ENCODE measurements at regions not wholly inside any gene's neighbourhood (a gene's known extent, or its start where the extent isn't known, plus 50 kb on each side); places are given as distances from the start of the nearest gene placed in this dataset.
"Not testable (repeated sequence)": the region's sequence is repeated elsewhere in the genome, so short reads cannot be mapped to it uniquely, and the experiment has no call there.

- H3K36me3 ChIP-seq (ENCODE audit: control insufficient read depth in 1 of 2, insufficient read depth in 2 of 2, low read length in 2 of 2); H3K27ac ChIP-seq (ENCODE audit: low read depth, low read length); H3K9me3 ChIP-seq (ENCODE audit: control insufficient read depth in 1 of 2, low read length in 2 of 2); H3K9ac ChIP-seq (ENCODE audit: low read depth in 1 of 2, low read length in 2 of 2); H3K27me3 ChIP-seq (ENCODE audit: control insufficient read depth in 1 of 2, insufficient read depth in 2 of 2, low read length in 2 of 2); H3K4me1 ChIP-seq (ENCODE audit: control insufficient read depth in 1 of 2, insufficient read depth in 2 of 2, low read length in 2 of 2); H3K4me3 ChIP-seq (ENCODE audit: low read depth in 1 of 2, low read length in 2 of 2): not testable (repeated sequence)
Measured at GRCh38 chr2:215889240-215889969, 123.9 kb downstream of the MREG start.

DNA sequence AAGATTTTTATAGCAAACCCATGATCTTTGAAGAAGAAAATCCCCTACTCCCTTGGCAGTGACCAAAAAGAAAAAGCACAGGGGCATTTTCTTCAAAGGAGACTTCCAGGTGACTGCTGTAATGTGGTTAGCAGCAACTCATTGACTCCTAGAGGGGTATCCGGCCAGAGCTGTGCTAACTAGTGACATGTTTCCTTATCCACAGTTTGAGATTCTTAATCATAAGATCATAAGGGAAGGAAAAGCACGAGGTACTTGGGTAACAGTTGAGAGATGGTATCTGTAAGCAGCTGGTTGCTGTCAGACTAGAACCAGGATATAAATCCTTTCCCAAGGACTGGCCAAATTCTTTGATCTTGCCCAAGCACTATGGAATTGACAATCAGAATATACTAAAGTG lies 124.7 kb downstream of the MREG start:
- Histone ChIP-seq H3K4me1 (ENCODE audit: control insufficient read depth in 1 of 2, insufficient read depth in 2 of 2, low read length in 2 of 2) (peaks cover 0 to 10% of the 10 kb centered on the region in 2 donors), H3K9ac (ENCODE audit: low read depth in 1 of 2, low read length in 2 of 2) (no peak overlapping the region), H3K9me3 (ENCODE audit: control insufficient read depth in 1 of 2, low read length in 2 of 2) (no peaks in the 10 kb centered on the region), H3K36me3 (ENCODE audit: control insufficient read depth in 1 of 2, insufficient read depth in 2 of 2, low read length in 2 of 2) (no peaks in the 10 kb centered on the region), H3K27ac (ENCODE audit: low read depth, low read length) (no peak overlapping the region), H3K4me3 (ENCODE audit: low read depth in 1 of 2, low read length in 2 of 2) (no peak overlapping the region), H3K27me3 (ENCODE audit: control insufficient read depth in 1 of 2, insufficient read depth in 2 of 2, low read length in 2 of 2) (no peaks in the 10 kb centered on the region)

DNA sequence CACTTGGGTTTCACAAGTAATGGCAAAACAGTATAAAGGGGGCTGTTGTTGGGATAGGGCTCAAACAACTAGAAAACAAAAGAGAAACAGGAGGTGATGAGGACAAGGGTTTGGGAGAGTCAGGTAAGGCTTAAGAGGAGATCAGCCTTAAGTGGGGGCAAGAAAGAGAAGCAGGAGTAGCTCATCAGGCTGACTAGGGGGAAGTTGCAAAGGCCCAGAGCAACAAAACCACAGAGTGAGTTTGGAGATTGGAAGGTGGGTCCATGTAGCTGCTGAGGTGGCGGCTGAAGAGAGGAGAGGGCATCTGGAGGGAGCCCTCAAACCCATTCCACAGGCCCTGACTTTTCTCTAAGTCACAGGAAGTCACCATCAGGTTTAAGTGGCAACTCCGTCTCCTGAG lies 126.0 kb downstream of the MREG start:
- no peaks in the 10 kb centered on the region for H3K9me3 ChIP-seq (ENCODE audit: control insufficient read depth in 1 of 2, low read length in 2 of 2)
- no peak overlapping the region for H3K27ac ChIP-seq (ENCODE audit: low read depth, low read length)
- H3K4me1 ChIP-seq (ENCODE audit: control insufficient read depth in 1 of 2, insufficient read depth in 2 of 2, low read length in 2 of 2) = peaks cover 0 to 10% of the 10 kb centered on the region in 2 donors
- H3K4me3 ChIP-seq (ENCODE audit: low read depth in 1 of 2, low read length in 2 of 2) = no peak overlapping the region
- no peak overlapping the region for H3K9ac ChIP-seq (ENCODE audit: low read depth in 1 of 2, low read length in 2 of 2)
- H3K27me3 ChIP-seq (ENCODE audit: control insufficient read depth in 1 of 2, insufficient read depth in 2 of 2, low read length in 2 of 2) = no peaks in the 10 kb centered on the region
- H3K36me3 ChIP-seq (ENCODE audit: control insufficient read depth in 1 of 2, insufficient read depth in 2 of 2, low read length in 2 of 2) = no peaks in the 10 kb centered on the region

DNA sequence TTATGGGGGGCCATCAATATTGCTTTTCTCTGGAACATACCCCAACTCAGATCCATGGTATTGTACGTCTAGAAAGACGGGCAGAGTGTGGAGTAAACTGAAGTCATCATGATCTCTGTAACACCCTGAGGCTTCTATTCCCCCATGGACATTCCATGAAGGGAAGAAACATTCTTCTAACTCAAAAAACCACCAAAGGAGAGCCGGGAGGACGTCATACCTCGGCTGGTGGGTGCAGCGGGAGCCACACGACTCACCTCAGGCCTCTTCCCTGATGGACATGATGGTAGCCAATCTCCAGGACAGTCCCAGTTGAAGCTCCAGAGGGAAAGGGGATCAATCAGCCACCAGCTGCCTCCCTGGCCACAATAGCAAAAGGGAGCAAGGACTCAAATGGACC lies 127.3 kb downstream of the MREG start:
- Histone ChIP-seq H3K36me3 (ENCODE audit: control insufficient read depth in 1 of 2, insufficient read depth in 2 of 2, low read length in 2 of 2) (no peaks in the 10 kb centered on the region), H3K27me3 (ENCODE audit: control insufficient read depth in 1 of 2, insufficient read depth in 2 of 2, low read length in 2 of 2) (no peaks in the 10 kb centered on the region), H3K4me1 (ENCODE audit: control insufficient read depth in 1 of 2, insufficient read depth in 2 of 2, low read length in 2 of 2) (peaks cover 0 to 10% of the 10 kb centered on the region in 2 donors), H3K27ac (ENCODE audit: low read depth, low read length) (no peak overlapping the region), H3K9me3 (ENCODE audit: control insufficient read depth in 1 of 2, low read length in 2 of 2) (no peaks in the 10 kb centered on the region), H3K9ac (ENCODE audit: low read depth in 1 of 2, low read length in 2 of 2) (no peak overlapping the region), H3K4me3 (ENCODE audit: low read depth in 1 of 2, low read length in 2 of 2) (no peak overlapping the region)

GRCh38 chr2:215885536-215885935 lies 127.8 kb downstream of the MREG start:
- H3K4me1 ChIP-seq (ENCODE audit: control insufficient read depth in 1 of 2, insufficient read depth in 2 of 2, low read length in 2 of 2) = peaks cover 0 to 10% of the 10 kb centered on the region in 2 donors
- H3K9ac ChIP-seq (ENCODE audit: low read depth in 1 of 2, low read length in 2 of 2) = no peak overlapping the region
- H3K9me3 ChIP-seq (ENCODE audit: control insufficient read depth in 1 of 2, low read length in 2 of 2) = no peaks in the 10 kb centered on the region
- no peaks in the 10 kb centered on the region for H3K36me3 ChIP-seq (ENCODE audit: control insufficient read depth in 1 of 2, insufficient read depth in 2 of 2, low read length in 2 of 2)
- no peaks in the 10 kb centered on the region for H3K27me3 ChIP-seq (ENCODE audit: control insufficient read depth in 1 of 2, insufficient read depth in 2 of 2, low read length in 2 of 2)
- H3K27ac ChIP-seq (ENCODE audit: low read depth, low read length) = no peak overlapping the region
- no peak overlapping the region for H3K4me3 ChIP-seq (ENCODE audit: low read depth in 1 of 2, low read length in 2 of 2)

DNA sequence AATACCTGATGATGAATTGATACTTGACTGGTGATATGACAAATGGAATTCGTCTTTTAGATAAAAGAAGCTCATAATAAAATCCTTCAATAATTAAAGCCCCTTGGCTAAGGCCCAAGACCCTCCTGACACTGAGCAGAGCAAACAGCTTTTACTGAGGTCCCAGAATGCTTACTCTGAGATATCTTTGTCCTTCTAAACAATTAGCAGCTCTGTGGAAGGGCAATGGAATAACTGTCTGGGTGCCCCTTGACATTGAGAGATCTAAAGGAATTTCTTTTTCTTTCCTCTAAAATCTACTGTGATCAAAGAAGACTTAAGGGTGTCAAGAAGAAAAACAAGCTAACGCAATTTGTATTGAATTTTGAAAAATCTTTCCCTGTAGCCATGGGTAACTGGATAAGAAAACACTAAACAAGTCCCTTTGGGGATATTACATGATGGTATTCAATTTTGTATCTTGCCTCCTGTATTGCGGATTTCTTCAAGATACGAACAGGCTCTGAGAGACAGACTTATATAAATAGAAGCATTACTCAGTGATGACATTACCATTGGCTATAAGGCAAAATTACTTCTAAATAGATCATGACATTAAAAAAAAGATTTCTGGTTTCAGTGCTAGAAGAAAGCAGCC lies 128.8 kb downstream of the MREG start:
- Histone ChIP-seq H3K4me3 (ENCODE audit: low read depth in 1 of 2, low read length in 2 of 2) (no peak overlapping the region), H3K36me3 (ENCODE audit: control insufficient read depth in 1 of 2, insufficient read depth in 2 of 2, low read length in 2 of 2) (no peaks in the 10 kb centered on the region), H3K9ac (ENCODE audit: low read depth in 1 of 2, low read length in 2 of 2) (no peak overlapping the region), H3K27ac (ENCODE audit: low read depth, low read length) (no peak overlapping the region), H3K27me3 (ENCODE audit: control insufficient read depth in 1 of 2, insufficient read depth in 2 of 2, low read length in 2 of 2) (no peaks in the 10 kb centered on the region), H3K4me1 (ENCODE audit: control insufficient read depth in 1 of 2, insufficient read depth in 2 of 2, low read length in 2 of 2) (peaks cover 0 to 10% of the 10 kb centered on the region in 2 donors), H3K9me3 (ENCODE audit: control insufficient read depth in 1 of 2, low read length in 2 of 2) (no peaks in the 10 kb centered on the region)

DNA sequence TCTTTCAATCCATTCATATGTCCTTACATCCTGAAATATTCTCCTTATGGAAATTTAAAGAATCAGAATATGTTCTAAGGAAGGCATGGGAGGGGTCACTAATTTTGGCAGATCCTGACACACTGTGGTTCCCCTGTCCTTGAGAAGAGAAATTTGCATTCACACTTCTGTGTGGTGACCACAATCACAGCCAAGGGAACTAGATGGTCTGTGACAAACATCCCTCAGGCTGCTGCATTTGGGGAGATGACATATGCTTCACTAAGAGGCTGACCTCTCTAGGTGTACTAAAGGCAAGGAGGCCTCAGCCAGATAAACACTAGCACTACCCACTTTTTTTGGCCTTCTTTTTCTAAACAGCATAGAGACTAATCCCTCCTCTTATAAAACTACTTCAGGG lies 129.6 kb downstream of the MREG start:
- peaks cover 0 to 10% of the 10 kb centered on the region in 2 donors for H3K4me1 ChIP-seq (ENCODE audit: control insufficient read depth in 1 of 2, insufficient read depth in 2 of 2, low read length in 2 of 2)
- H3K36me3 ChIP-seq (ENCODE audit: control insufficient read depth in 1 of 2, insufficient read depth in 2 of 2, low read length in 2 of 2) = no peaks in the 10 kb centered on the region
- no peaks in the 10 kb centered on the region for H3K27me3 ChIP-seq (ENCODE audit: control insufficient read depth in 1 of 2, insufficient read depth in 2 of 2, low read length in 2 of 2)
- H3K27ac ChIP-seq (ENCODE audit: low read depth, low read length) = no peak overlapping the region
- no peaks in the 10 kb centered on the region for H3K9me3 ChIP-seq (ENCODE audit: control insufficient read depth in 1 of 2, low read length in 2 of 2)
- H3K4me3 ChIP-seq (ENCODE audit: low read depth in 1 of 2, low read length in 2 of 2) = no peak overlapping the region
- H3K9ac ChIP-seq (ENCODE audit: low read depth in 1 of 2, low read length in 2 of 2) = no peak overlapping the region

- peaks cover 0 to 10% of the 10 kb centered on the region in 2 donors for H3K4me1 ChIP-seq (ENCODE audit: control insufficient read depth in 1 of 2, insufficient read depth in 2 of 2, low read length in 2 of 2)
- no peaks in the 10 kb centered on the region for H3K9me3 ChIP-seq (ENCODE audit: control insufficient read depth in 1 of 2, low read length in 2 of 2)
- H3K27ac ChIP-seq (ENCODE audit: low read depth, low read length) = no peak overlapping the region
- no peak overlapping the region for H3K9ac ChIP-seq (ENCODE audit: low read depth in 1 of 2, low read length in 2 of 2)
- H3K27me3 ChIP-seq (ENCODE audit: control insufficient read depth in 1 of 2, insufficient read depth in 2 of 2, low read length in 2 of 2) = no peaks in the 10 kb centered on the region
- H3K36me3 ChIP-seq (ENCODE audit: control insufficient read depth in 1 of 2, insufficient read depth in 2 of 2, low read length in 2 of 2) = no peaks in the 10 kb centered on the region
- no peak overlapping the region for H3K4me3 ChIP-seq (ENCODE audit: low read depth in 1 of 2, low read length in 2 of 2)
Measured at GRCh38 chr2:215882689-215883088, 130.7 kb downstream of the MREG start.

GRCh38 chr2:215881582-215881981 lies 131.8 kb downstream of the MREG start:
- H3K9ac ChIP-seq (ENCODE audit: low read depth in 1 of 2, low read length in 2 of 2) = no peak overlapping the region
- H3K4me3 ChIP-seq (ENCODE audit: low read depth in 1 of 2, low read length in 2 of 2) = no peak overlapping the region
- H3K4me1 ChIP-seq (ENCODE audit: control insufficient read depth in 1 of 2, insufficient read depth in 2 of 2, low read length in 2 of 2) = peaks cover 0 to 10% of the 10 kb centered on the region in 2 donors
- no peaks in the 10 kb centered on the region for H3K36me3 ChIP-seq (ENCODE audit: control insufficient read depth in 1 of 2, insufficient read depth in 2 of 2, low read length in 2 of 2)
- H3K27ac ChIP-seq (ENCODE audit: low read depth, low read length) = no peak overlapping the region
- H3K9me3 ChIP-seq (ENCODE audit: control insufficient read depth in 1 of 2, low read length in 2 of 2) = no peaks in the 10 kb centered on the region
- no peaks in the 10 kb centered on the region for H3K27me3 ChIP-seq (ENCODE audit: control insufficient read depth in 1 of 2, insufficient read depth in 2 of 2, low read length in 2 of 2)

DNA sequence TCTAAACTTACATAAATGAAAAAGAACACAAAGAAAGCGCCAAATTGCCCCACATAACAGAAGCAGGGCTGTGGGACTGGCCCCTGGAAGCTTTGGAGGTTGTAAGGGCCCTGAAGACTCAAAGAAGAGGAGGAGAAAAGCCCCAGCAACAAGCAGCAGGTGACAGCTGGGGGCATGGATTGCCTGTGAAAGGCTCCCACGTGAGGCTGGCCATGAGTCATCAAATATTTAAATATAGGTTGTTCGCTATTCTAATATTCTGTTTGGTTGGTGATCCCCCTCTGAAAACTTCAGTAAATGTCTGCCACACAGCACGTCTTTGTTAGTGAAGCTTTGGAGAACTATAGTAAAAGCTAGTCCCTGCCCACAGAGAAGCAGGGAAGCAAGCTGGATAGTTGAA lies 132.4 kb downstream of the MREG start:
- Histone ChIP-seq H3K9me3 (ENCODE audit: control insufficient read depth in 1 of 2, low read length in 2 of 2) (no peaks in the 10 kb centered on the region), H3K36me3 (ENCODE audit: control insufficient read depth in 1 of 2, insufficient read depth in 2 of 2, low read length in 2 of 2) (no peaks in the 10 kb centered on the region), H3K9ac (ENCODE audit: low read depth in 1 of 2, low read length in 2 of 2) (no peak overlapping the region), H3K4me1 (ENCODE audit: control insufficient read depth in 1 of 2, insufficient read depth in 2 of 2, low read length in 2 of 2) (peaks cover 0 to 7% of the 10 kb centered on the region in 2 donors), H3K27me3 (ENCODE audit: control insufficient read depth in 1 of 2, insufficient read depth in 2 of 2, low read length in 2 of 2) (no peaks in the 10 kb centered on the region), H3K4me3 (ENCODE audit: low read depth in 1 of 2, low read length in 2 of 2) (no peak overlapping the region), H3K27ac (ENCODE audit: low read depth, low read length) (no peak overlapping the region)

Measured in duodenal mucosa (tissue), 2 donors.